T-helper 17 cell (primary cell): ENCODE measurements at regions not wholly inside any gene's neighbourhood (a gene's known extent, or its start where the extent isn't known, plus 50 kb on each side); places are given as distances from the start of the nearest gene placed in this dataset.

Source experiments
- ATAC-seq: fragments of 150-1000 bp; cut with Tn5 transposase; 2 replicates; pipeline ENCODE4 v1.10.0; 2021; ENCODE audit warnings: mild to moderate bottlenecking, moderate library complexity
- DNase-seq, 3 donors: peaks; one replicate each; pipeline versions ENCODE4 v3.0.0 to v3.0.0-alpha.2; 2020 to 2021
- H3K9me3 ChIP-seq: one replicate; pipeline ENCODE4 v1.7.0; 2013; ENCODE audit warnings: low read length, mild to moderate bottlenecking; ENCODE audit not compliant: control insufficient read depth, poor library complexity, severe bottlenecking
- H3K27ac Mint-ChIP-seq: one replicate; pipeline ENCODE4 v1.8.0; 2022; ENCODE audit warnings: mild to moderate bottlenecking, moderate library complexity, mixed read lengths
- H3K27me3 Mint-ChIP-seq: one replicate; pipeline ENCODE4 v1.8.0; 2022; ENCODE audit warnings: mixed read lengths
- H3K36me3 Mint-ChIP-seq: one replicate; pipeline ENCODE4 v1.8.0; 2022; ENCODE audit warnings: low read depth, mixed read lengths
- H3K4me1 Mint-ChIP-seq: one replicate; pipeline ENCODE4 v1.8.0; 2022; ENCODE audit warnings: mild to moderate bottlenecking, mixed read lengths
- H3K4me3 Mint-ChIP-seq: one replicate; pipeline ENCODE4 v1.8.0; 2022; ENCODE audit warnings: mild to moderate bottlenecking, moderate library complexity, mixed read lengths

- ATAC-seq = no peak
- H3K27ac Mint-ChIP-seq = no peak overlapping the region
- peaks cover 2% of the 10 kb centered on the region for H3K4me1 Mint-ChIP-seq
These were observed 170.4 kb downstream of the HINT1 start for GRCh38 chr5:130994496-130995253.

GRCh38 chr5:130992621-130993020, 172.4 kb downstream of the HINT1 start:
- no peak overlapping the region for H3K27ac Mint-ChIP-seq
- peaks cover 23% of the 10 kb centered on the region for H3K27me3 Mint-ChIP-seq
- H3K9me3 ChIP-seq = no peaks in the 10 kb centered on the region
- H3K36me3 Mint-ChIP-seq = no peaks in the 10 kb centered on the region
- ATAC-seq (no peak), DNase-seq (no peak)
- no peak overlapping the region for H3K4me3 Mint-ChIP-seq
- H3K4me1 Mint-ChIP-seq = peaks cover 2% of the 10 kb centered on the region

More at GRCh38 chr5:130994496-130995253, 170.4 kb downstream of the HINT1 start:
- DNase-seq = no peak
- Mint-ChIP-seq H3K27me3 (peaks cover 22% of the 10 kb centered on the region), H3K4me3 (no peak overlapping the region), H3K36me3 (no peaks in the 10 kb centered on the region)
- H3K9me3 ChIP-seq = no peaks in the 10 kb centered on the region

GRCh38 chr5:130992095-130992494, 173.0 kb downstream of the HINT1 start:
- Mint-ChIP-seq H3K4me3 (no peak overlapping the region), H3K27me3 (peaks cover 23% of the 10 kb centered on the region), H3K27ac (no peak overlapping the region), H3K4me1 (peaks cover 2% of the 10 kb centered on the region), H3K36me3 (no peaks in the 10 kb centered on the region)
- ATAC-seq (no peak), DNase-seq (no peak)
- H3K9me3 ChIP-seq = no peaks in the 10 kb centered on the region

- Mint-ChIP-seq H3K27me3 (peaks cover 22% of the 10 kb centered on the region), H3K4me3 (no peak overlapping the region), H3K36me3 (no peaks in the 10 kb centered on the region), H3K4me1 (no peaks in the 10 kb centered on the region), H3K27ac (no peak overlapping the region)
- ATAC-seq (no peak), DNase-seq (no peak)
- H3K9me3 ChIP-seq = no peaks in the 10 kb centered on the region
These were observed 179.3 kb downstream of the HINT1 start for GRCh38 chr5:130985776-130986175.

GRCh38 chr5:130981663-130982062, 183.4 kb downstream of the HINT1 start:
- Mint-ChIP-seq H3K4me1 (no peaks in the 10 kb centered on the region), H3K27me3 (peaks cover 25% of the 10 kb centered on the region), H3K36me3 (no peaks in the 10 kb centered on the region), H3K27ac (no peak overlapping the region), H3K4me3 (no peak overlapping the region)
- no peak for ATAC-seq
- no peak for DNase-seq
- no peaks in the 10 kb centered on the region for H3K9me3 ChIP-seq

- H3K9me3 ChIP-seq = no peaks in the 10 kb centered on the region
- no peak for DNase-seq
- Mint-ChIP-seq H3K4me3 (no peak overlapping the region), H3K36me3 (no peaks in the 10 kb centered on the region), H3K4me1 (no peaks in the 10 kb centered on the region), H3K27me3 (peaks cover 44% of the 10 kb centered on the region), H3K27ac (no peak overlapping the region)
- no peak for ATAC-seq
These were observed 186.6 kb downstream of the HINT1 start for GRCh38 chr5:130978475-130978874.

- no peaks in the 10 kb centered on the region for H3K4me1 Mint-ChIP-seq
- no peaks in the 10 kb centered on the region for H3K36me3 Mint-ChIP-seq
- DNase-seq = no peak
- no peak overlapping the region for H3K4me3 Mint-ChIP-seq
- H3K27me3 Mint-ChIP-seq = peaks cover 39% of the 10 kb centered on the region
- no peak for ATAC-seq
- H3K9me3 ChIP-seq = no peaks in the 10 kb centered on the region
- H3K27ac Mint-ChIP-seq = no peak overlapping the region
These were observed 188.6 kb downstream of the HINT1 start for GRCh38 chr5:130976493-130976892.

GRCh38 chr5:130975847-130976246, 189.2 kb downstream of the HINT1 start:
- no peak for DNase-seq
- no peaks in the 10 kb centered on the region for H3K36me3 Mint-ChIP-seq
- H3K9me3 ChIP-seq = no peaks in the 10 kb centered on the region
- H3K4me1 Mint-ChIP-seq = no peaks in the 10 kb centered on the region
- H3K4me3 Mint-ChIP-seq = no peak overlapping the region
- no peak for ATAC-seq
- no peak overlapping the region for H3K27ac Mint-ChIP-seq
- H3K27me3 Mint-ChIP-seq = peaks cover 33% of the 10 kb centered on the region

- H3K4me1 Mint-ChIP-seq = no peaks in the 10 kb centered on the region
These were observed 189.8 kb downstream of the HINT1 start for GRCh38 chr5:130975299-130975698.

GRCh38 chr5:130974021-130974683, 190.9 kb downstream of the HINT1 start:
- H3K27ac Mint-ChIP-seq = no peak overlapping the region
- H3K27me3 Mint-ChIP-seq = peaks cover 21% of the 10 kb centered on the region
- no peaks in the 10 kb centered on the region for H3K36me3 Mint-ChIP-seq
- no peaks in the 10 kb centered on the region for H3K9me3 ChIP-seq
- H3K4me1 Mint-ChIP-seq = no peaks in the 10 kb centered on the region
- ATAC-seq (no peak), DNase-seq (no peak)
- H3K4me3 Mint-ChIP-seq = no peak overlapping the region

More at GRCh38 chr5:130975299-130975698, 189.8 kb downstream of the HINT1 start:
- H3K27me3 Mint-ChIP-seq = peaks cover 30% of the 10 kb centered on the region
- no peaks in the 10 kb centered on the region for H3K9me3 ChIP-seq
- H3K4me3 Mint-ChIP-seq = no peak overlapping the region
- H3K36me3 Mint-ChIP-seq = no peaks in the 10 kb centered on the region
- no peak for DNase-seq
- ATAC-seq = no peak
- no peak overlapping the region for H3K27ac Mint-ChIP-seq

GRCh38 chr5:130966990-130967525, 198.0 kb downstream of the HINT1 start:
- H3K4me3 Mint-ChIP-seq = no peak overlapping the region
- no peak for ATAC-seq
- no peaks in the 10 kb centered on the region for H3K36me3 Mint-ChIP-seq
- DNase-seq = no peak
- no peak overlapping the region for H3K27ac Mint-ChIP-seq
- no peaks in the 10 kb centered on the region for H3K9me3 ChIP-seq
- H3K4me1 Mint-ChIP-seq = no peaks in the 10 kb centered on the region
- no peaks in the 10 kb centered on the region for H3K27me3 Mint-ChIP-seq

- no peaks in the 10 kb centered on the region for H3K36me3 Mint-ChIP-seq
- H3K9me3 ChIP-seq = no peaks in the 10 kb centered on the region
- no peaks in the 10 kb centered on the region for H3K4me1 Mint-ChIP-seq
- H3K4me3 Mint-ChIP-seq = no peak overlapping the region
- H3K27ac Mint-ChIP-seq = no peak overlapping the region
- H3K27me3 Mint-ChIP-seq = no peaks in the 10 kb centered on the region
- ATAC-seq (no peak), DNase-seq (no peak)
These were observed 199.1 kb downstream of the HINT1 start for GRCh38 chr5:130965920-130966319.

- no peaks in the 10 kb centered on the region for H3K27me3 Mint-ChIP-seq
- H3K36me3 Mint-ChIP-seq = no peaks in the 10 kb centered on the region
- H3K27ac Mint-ChIP-seq = no peak overlapping the region
- DNase-seq = no peak
- H3K4me3 Mint-ChIP-seq = no peak overlapping the region
- no peaks in the 10 kb centered on the region for H3K9me3 ChIP-seq
- H3K4me1 Mint-ChIP-seq = no peaks in the 10 kb centered on the region
- no peak for ATAC-seq
These were observed 199.7 kb downstream of the HINT1 start for GRCh38 chr5:130965360-130965759.
